ENCODE measurements at regions not wholly inside any gene's neighbourhood (a gene's known extent, or its start where the extent isn't known, plus 50 kb on each side); places are given as distances from the start of the nearest gene placed in this dataset.

DNA sequence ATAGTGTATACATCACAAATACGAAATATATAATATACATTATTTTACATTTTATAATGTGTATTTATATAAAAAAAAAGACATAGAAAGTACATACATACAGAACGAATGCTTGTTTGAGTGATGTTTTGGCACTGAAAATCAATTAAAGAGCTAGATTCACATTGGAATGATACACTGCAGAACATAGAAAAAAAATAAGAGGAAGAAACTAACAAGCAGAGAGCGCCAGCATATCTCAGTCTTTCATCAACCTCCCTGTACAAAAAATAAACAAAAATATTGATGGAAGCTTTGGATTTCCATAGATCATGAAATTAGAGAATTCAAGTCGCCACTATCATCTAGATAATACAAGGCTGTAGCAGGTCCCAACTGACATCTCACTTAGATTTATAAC lies 420.6 kb downstream of the CENPC start:
- Histone ChIP-seq H4K20me1 (ENCODE audit: insufficient read depth) (no peaks in the 10 kb centered on the region), H3K4me2 (ENCODE audit: unreplicated experiment) (no peak overlapping the region), H3F3A (ENCODE audit: insufficient read depth) (no peaks in the 10 kb centered on the region), H2AFZ (no peak overlapping the region), H3K27ac (no peak overlapping the region), H3K9ac (no peak overlapping the region), H3K36me3 (ENCODE audit: low read depth) (no peaks in the 10 kb centered on the region), H3K9me3 (ENCODE audit: low read depth) (no peaks in the 10 kb centered on the region), H3K4me1 (ENCODE audit: insufficient read depth) (no peaks in the 10 kb centered on the region), H3K9me2 (ENCODE audit: insufficient read depth) (no peaks in the 10 kb centered on the region), H3K79me2 (ENCODE audit: insufficient read depth) (no peaks in the 10 kb centered on the region), H3K4me3 (no peak overlapping the region), H3K27me3 (replicated peaks; ENCODE audit: insufficient read depth) (no peaks in the 10 kb centered on the region)
- in situ Hi-C loops (cut with MboI): no loop called here
- 31 to 40% methylated on average over 4 of the region's 4 CpGs for WGBS, 2 experiments (ENCODE audit: low coverage in 1 of 2, low lambda C conversion rate in 2 of 2, missing lambda C conversion rate in 2 of 2)
- DNase-seq: no peak
- TF ChIP-seq EZH2phosphoT487 (IDR thresholded peaks at IDR 0.05; ENCODE audit: insufficient read depth, low read depth): no peak
- no peak for TF ChIP-seq EZH2 (IDR thresholded peaks at IDR 0.05; ENCODE audit: insufficient read depth, poor library complexity, severe bottlenecking)

DNA sequence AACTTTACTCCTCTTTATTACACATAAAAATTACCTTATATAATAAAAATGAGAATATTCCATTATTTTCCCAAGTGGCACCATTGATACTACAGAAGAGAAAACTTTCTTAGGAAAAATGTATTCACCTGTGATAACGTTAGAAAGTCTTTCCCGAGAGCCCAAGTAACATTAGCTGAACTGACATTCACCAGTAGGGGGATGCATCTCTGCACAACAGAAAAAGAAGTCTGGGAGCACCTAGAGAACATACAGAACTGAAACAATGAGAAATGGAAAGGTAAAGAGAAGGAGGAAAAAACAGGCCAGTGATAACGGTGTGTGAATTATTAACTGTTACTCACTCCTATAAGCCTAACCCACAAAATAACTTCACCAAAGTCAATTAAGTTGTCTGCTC lies 423.3 kb downstream of the CENPC start:
- Histone ChIP-seq H3K9me3 (ENCODE audit: low read depth) (no peaks in the 10 kb centered on the region), H3K27ac (no peak overlapping the region), H3K4me2 (ENCODE audit: unreplicated experiment) (no peak overlapping the region), H3F3A (ENCODE audit: insufficient read depth) (no peaks in the 10 kb centered on the region), H3K9ac (no peak overlapping the region), H3K27me3 (replicated peaks; ENCODE audit: insufficient read depth) (no peaks in the 10 kb centered on the region), H3K79me2 (ENCODE audit: insufficient read depth) (no peaks in the 10 kb centered on the region), H3K36me3 (ENCODE audit: low read depth) (no peaks in the 10 kb centered on the region), H4K20me1 (ENCODE audit: insufficient read depth) (no peaks in the 10 kb centered on the region), H3K9me2 (ENCODE audit: insufficient read depth) (no peaks in the 10 kb centered on the region), H3K4me3 (no peak overlapping the region), H3K4me1 (ENCODE audit: insufficient read depth) (no peaks in the 10 kb centered on the region), H2AFZ (no peak overlapping the region)
- no peak for TF ChIP-seq EZH2 (IDR thresholded peaks at IDR 0.05; ENCODE audit: insufficient read depth, poor library complexity, severe bottlenecking)
- no peak for TF ChIP-seq EZH2phosphoT487 (IDR thresholded peaks at IDR 0.05; ENCODE audit: insufficient read depth, low read depth)
- in situ Hi-C loops (cut with MboI): no loop called here
- no peak for DNase-seq
- 15 to 20% methylated on average over 3 of the region's 3 CpGs for WGBS, 2 experiments (ENCODE audit: low coverage in 1 of 2, low lambda C conversion rate in 2 of 2, missing lambda C conversion rate in 2 of 2)

DNA sequence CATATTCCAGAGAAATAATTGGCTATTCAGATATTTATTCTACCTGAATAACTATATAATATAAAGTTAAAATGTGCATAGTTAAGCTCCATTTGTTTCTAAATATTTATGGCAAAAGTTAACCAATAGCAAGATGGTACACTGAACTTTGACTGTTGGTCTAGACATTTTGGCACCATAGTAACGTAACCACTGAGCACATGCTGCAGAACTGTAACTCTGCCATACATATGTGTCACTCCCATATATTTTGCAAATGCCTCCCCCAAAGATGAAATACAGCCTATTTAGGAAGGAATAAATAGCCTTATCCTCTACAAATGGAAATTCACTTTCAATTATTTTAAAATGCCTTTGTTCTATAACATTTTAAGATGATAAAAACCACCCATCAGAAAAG lies 424.9 kb downstream of the CENPC start:
- Histone ChIP-seq H4K20me1 (ENCODE audit: insufficient read depth) (no peaks in the 10 kb centered on the region), H3K27ac (no peak overlapping the region), H3K27me3 (replicated peaks; ENCODE audit: insufficient read depth) (no peaks in the 10 kb centered on the region), H3K9me3 (ENCODE audit: low read depth) (no peaks in the 10 kb centered on the region), H3K4me2 (ENCODE audit: unreplicated experiment) (no peak overlapping the region), H3K79me2 (ENCODE audit: insufficient read depth) (no peaks in the 10 kb centered on the region), H2AFZ (no peak overlapping the region), H3K4me3 (no peak overlapping the region), H3K9me2 (ENCODE audit: insufficient read depth) (no peaks in the 10 kb centered on the region), H3K9ac (no peak overlapping the region), H3F3A (ENCODE audit: insufficient read depth) (no peaks in the 10 kb centered on the region), H3K36me3 (ENCODE audit: low read depth) (no peaks in the 10 kb centered on the region), H3K4me1 (ENCODE audit: insufficient read depth) (no peaks in the 10 kb centered on the region)
- TF ChIP-seq EZH2 (IDR thresholded peaks at IDR 0.05; ENCODE audit: insufficient read depth, poor library complexity, severe bottlenecking) (no peak), EZH2phosphoT487 (IDR thresholded peaks at IDR 0.05; ENCODE audit: insufficient read depth, low read depth) (no peak)
- in situ Hi-C loops (cut with MboI): no loop called here
- no peak for DNase-seq
- 14 to 18% methylated on average over 1 of the region's 1 CpG for WGBS, 2 experiments (ENCODE audit: low coverage in 1 of 2, low lambda C conversion rate in 2 of 2, missing lambda C conversion rate in 2 of 2)

- Histone ChIP-seq H3K9me3 (ENCODE audit: low read depth) (no peaks in the 10 kb centered on the region), H3K9me2 (ENCODE audit: insufficient read depth) (no peaks in the 10 kb centered on the region), H2AFZ (no peak overlapping the region), H3K9ac (no peak overlapping the region), H4K20me1 (ENCODE audit: insufficient read depth) (no peaks in the 10 kb centered on the region), H3K27ac (no peak overlapping the region), H3K4me2 (ENCODE audit: unreplicated experiment) (no peak overlapping the region), H3K4me1 (ENCODE audit: insufficient read depth) (no peaks in the 10 kb centered on the region), H3K4me3 (no peak overlapping the region), H3F3A (ENCODE audit: insufficient read depth) (no peaks in the 10 kb centered on the region), H3K27me3 (replicated peaks; ENCODE audit: insufficient read depth) (no peaks in the 10 kb centered on the region), H3K79me2 (ENCODE audit: insufficient read depth) (no peaks in the 10 kb centered on the region), H3K36me3 (ENCODE audit: low read depth) (no peaks in the 10 kb centered on the region)
- no peak for DNase-seq
- no peak for TF ChIP-seq EZH2 (IDR thresholded peaks at IDR 0.05; ENCODE audit: insufficient read depth, poor library complexity, severe bottlenecking)
- no peak for TF ChIP-seq EZH2phosphoT487 (IDR thresholded peaks at IDR 0.05; ENCODE audit: insufficient read depth, low read depth)
- in situ Hi-C loops (cut with MboI): no loop called here
These were observed 436.0 kb downstream of the CENPC start for GRCh38 chr4:67109276-67109675.

GRCh38 chr4:67106861-67107460 lies 438.3 kb downstream of the CENPC start:
- Histone ChIP-seq H3K4me2 (ENCODE audit: unreplicated experiment) (no peak overlapping the region), H3K4me3 (no peak overlapping the region), H3K9ac (no peak overlapping the region), H3K4me1 (ENCODE audit: insufficient read depth) (no peaks in the 10 kb centered on the region), H3F3A (ENCODE audit: insufficient read depth) (no peaks in the 10 kb centered on the region), H3K27ac (no peak overlapping the region), H3K9me3 (ENCODE audit: low read depth) (no peaks in the 10 kb centered on the region), H2AFZ (no peak overlapping the region), H4K20me1 (ENCODE audit: insufficient read depth) (no peaks in the 10 kb centered on the region; the same call in 1 of the 2 replicates), H3K9me2 (ENCODE audit: insufficient read depth) (no peaks in the 10 kb centered on the region), H3K79me2 (ENCODE audit: insufficient read depth) (no peaks in the 10 kb centered on the region), H3K36me3 (ENCODE audit: low read depth) (no peaks in the 10 kb centered on the region), H3K27me3 (replicated peaks; ENCODE audit: insufficient read depth) (no peaks in the 10 kb centered on the region)
- 3 to 8% methylated on average over 3 of the region's 3 CpGs for WGBS, 2 experiments (ENCODE audit: low coverage in 1 of 2, low lambda C conversion rate in 2 of 2, missing lambda C conversion rate in 2 of 2)
- TF ChIP-seq EZH2phosphoT487 (IDR thresholded peaks at IDR 0.05; ENCODE audit: insufficient read depth, low read depth) (no peak), EZH2 (IDR thresholded peaks at IDR 0.05; ENCODE audit: insufficient read depth, poor library complexity, severe bottlenecking) (no peak)
- no peak for DNase-seq
- in situ Hi-C loops (cut with MboI): no loop called here

Measured in GM23248 (cell line).